Tibial nerve (tissue), 4 donors: ENCODE measurements at regions not wholly inside any gene's neighbourhood (a gene's known extent, or its start where the extent isn't known, plus 50 kb on each side); places are given as distances from the start of the nearest gene placed in this dataset.

Experiments used
- CTCF ChIP-seq, 5 experiments: fragments of 200-600 bp in 3 of 5; fragments of 450-650 bp in 2 of 5; sonication (generic) in 3 of 5; IDR thresholded peaks; one replicate each; pipeline ENCODE4 v1.5.1; 2016 to 2019; ENCODE audit warnings: antibody characterized with exemption in 5 of 5, mild to moderate bottlenecking in 3 of 5, moderate library complexity in 2 of 5
- EP300 ChIP-seq, 2 donors: sonication (generic); formaldehyde crosslinking; IDR thresholded peaks; one replicate each; pipeline ENCODE4 v1.6.1; 2017; ENCODE audit warnings: antibody characterized with exemption in 2 of 2, mild to moderate bottlenecking in 1 of 2

- TF ChIP-seq CTCF (IDR thresholded peaks at IDR 0.05) (no peak), EP300 (IDR thresholded peaks at IDR 0.05) (no peak)
These were observed 297.3 kb downstream of the TNS1 start for GRCh38 chr2:217705461-217705860.
